H1 (cell line): ENCODE measurements at regions not wholly inside any gene's neighbourhood (a gene's known extent, or its start where the extent isn't known, plus 50 kb on each side); places are given as distances from the start of the nearest gene placed in this dataset.

Experiments
- CTCF ChIA-PET: fragments of 300-600 bp; sonication (Branson Sonifier 250); formaldehyde crosslinking; loops from one replicate; lab custom pipeline; 2021; ENCODE audit not compliant: partially characterized antibody; lab: Charles Lee
- POLR2A ChIA-PET: fragments of 300-600 bp; sonication (Branson Sonifier 250); formaldehyde crosslinking; loops from one replicate; lab custom pipeline; 2021; ENCODE audit warnings: inconsistent platforms; ENCODE audit not compliant: partially characterized antibody; lab: Charles Lee
- DNase-seq, 2 experiments: peaks; one replicate each; pipeline versions ENCODE4 v3.0.0 to v3.0.0-alpha.2; 2010 to 2022; ENCODE audit warnings: low spot score in 2 of 2, low read depth in 1 of 2, mixed read lengths in 1 of 2
- FAIRE-seq: peaks from 2 replicates; lab custom pipeline; 2011; peaks lifted over from hg19 to GRCh38; lab: Jason Lieb, UNC
- H2AFZ ChIP-seq: 2 replicates; pipeline ENCODE4 v1.8.1; 2012; ENCODE audit warnings: low read length, inconsistent platforms
- H2AK5ac ChIP-seq: 2 replicates; pipeline ENCODE4 v1.6.1; 2013; ENCODE audit warnings: low read depth, low read length
- H2BK120ac ChIP-seq: replicated peaks from 2 replicates; pipeline ENCODE3; 2013; ENCODE audit warnings: low read depth, low read length, inconsistent platforms
- H2BK12ac ChIP-seq: 2 replicates; pipeline ENCODE4 v1.6.1; 2013; ENCODE audit warnings: low read depth, low read length
- H2BK15ac ChIP-seq: 2 replicates; pipeline ENCODE4 v1.6.1; 2013; ENCODE audit warnings: low read length
- H2BK20ac ChIP-seq: 2 replicates; pipeline ENCODE4 v1.6.1; 2013; ENCODE audit warnings: low read length
- H2BK5ac ChIP-seq: 2 replicates; pipeline ENCODE4 v1.6.1; 2013; ENCODE audit warnings: low read depth, low read length
- H3K14ac ChIP-seq: 2 replicates; pipeline ENCODE4 v1.6.1; 2013; ENCODE audit warnings: inconsistent platforms; ENCODE audit not compliant: insufficient read length
- H3K18ac ChIP-seq: 2 replicates; pipeline ENCODE4 v1.6.1; 2013; ENCODE audit warnings: low read length; ENCODE audit errors: extremely low read depth
- H3K23ac ChIP-seq: 2 replicates; pipeline ENCODE4 v1.6.1; 2013; ENCODE audit warnings: inconsistent platforms; ENCODE audit not compliant: insufficient read length
- H3K23me2 ChIP-seq: 2 replicates; pipeline ENCODE4 v1.6.1; 2013; ENCODE audit warnings: low read depth, low read length
- H3K27ac ChIP-seq: 2 replicates; pipeline ENCODE4 v1.6.1; 2011; ENCODE audit warnings: low read depth, low read length, inconsistent platforms
- H3K27me3 ChIP-seq, 4 experiments: replicated peaks in 1 of 4; 1 replicate in 1 of 4; 2 replicates in 3 of 4; pipeline versions ENCODE4 v1.6.1 to v1.8.1; 2011 to 2013; ENCODE audit warnings: low read length in 3 of 4, mild to moderate bottlenecking in 3 of 4, inconsistent platforms in 2 of 4, mixed read lengths in 2 of 4, moderate library complexity in 1 of 4; ENCODE audit not compliant: control insufficient read depth in 3 of 4, insufficient read depth in 3 of 4; ENCODE audit errors: extremely low read depth in 1 of 4
- H3K36me3 ChIP-seq, 4 experiments: 2 replicates each; pipeline versions ENCODE4 v1.6.1 to v1.8.1; 2011 to 2013; ENCODE audit warnings: mild to moderate bottlenecking in 4 of 4, low read length in 3 of 4, moderate library complexity in 2 of 4, control low read depth in 1 of 4, inconsistent platforms in 1 of 4; ENCODE audit not compliant: insufficient read depth in 4 of 4, control insufficient read depth in 2 of 4
- H3K4ac ChIP-seq: replicated peaks from 2 replicates; pipeline ENCODE3; 2013; ENCODE audit warnings: low read length, low read depth, mixed read lengths, inconsistent platforms; ENCODE audit not compliant: insufficient read length
- H3K4me1 ChIP-seq, 4 experiments: replicated peaks in 1 of 4; 1 replicate in 1 of 4; 2 replicates in 3 of 4; pipeline versions ENCODE4 v1.6.1 to v1.8.1; 2011 to 2013; ENCODE audit warnings: low read length in 3 of 4, inconsistent platforms in 2 of 4, mixed read lengths in 1 of 4; ENCODE audit not compliant: insufficient read depth in 4 of 4, control insufficient read depth in 3 of 4
- H3K4me2 ChIP-seq, 2 experiments: 2 replicates each; pipeline versions ENCODE4 v1.6.1 to v1.8.1; 2011 to 2013; ENCODE audit warnings: low read depth in 2 of 2, low read length in 2 of 2, control low read depth in 1 of 2, inconsistent platforms in 1 of 2, mild to moderate bottlenecking in 1 of 2; ENCODE audit not compliant: insufficient read depth in 1 of 2
- H3K4me3 ChIP-seq, 4 experiments: fragments of 200-600, 300-600 bp in 1 of 4; sonication (generic), shearing (Covaris generic), sonication (Bioruptor Twin) in 1 of 4; 2 replicates each; pipeline versions ENCODE4 v1.5.1 to v1.8.1; 2011 to 2016; ENCODE audit warnings: low read length in 4 of 4, low read depth in 3 of 4, control low read depth in 2 of 4, inconsistent platforms in 2 of 4, mild to moderate bottlenecking in 2 of 4, mixed read lengths in 1 of 4, moderate library complexity in 1 of 4; ENCODE audit not compliant: insufficient read depth in 2 of 4; ENCODE audit errors: extremely low read depth in 1 of 4
- H3K56ac ChIP-seq: replicated peaks from 2 replicates; pipeline ENCODE3; 2013; ENCODE audit warnings: low read depth, mild to moderate bottlenecking, mixed read lengths, low read length, inconsistent platforms; ENCODE audit not compliant: insufficient read length
- H3K79me1 ChIP-seq: 2 replicates; pipeline ENCODE4 v1.6.1; 2013; ENCODE audit warnings: low read depth, low read length, control low read depth
- H3K79me2 ChIP-seq, 2 experiments: 2 replicates each; pipeline versions ENCODE4 v1.6.1 to v1.8.1; 2012 to 2013; ENCODE audit warnings: low read length in 2 of 2, mild to moderate bottlenecking in 2 of 2, inconsistent platforms in 1 of 2; ENCODE audit not compliant: insufficient read depth in 2 of 2, control insufficient read depth in 1 of 2
- H3K9ac ChIP-seq, 4 experiments: replicated peaks in 1 of 4; 1 replicate in 1 of 4; 2 replicates in 3 of 4; pipeline versions ENCODE4 v1.6.1 to v1.8.1; 2011 to 2013; ENCODE audit warnings: low read depth in 3 of 4, low read length in 3 of 4, control low read depth in 2 of 4, mild to moderate bottlenecking in 2 of 4, moderate library complexity in 2 of 4, inconsistent platforms in 1 of 4; ENCODE audit errors: extremely low read depth in 1 of 4
- H3K9me3 ChIP-seq, 2 experiments: 2 replicates each; pipeline versions ENCODE4 v1.6.1 to v1.8.1; 2012 to 2013; ENCODE audit warnings: mild to moderate bottlenecking in 2 of 2, moderate library complexity in 2 of 2, control low read depth in 1 of 2, inconsistent platforms in 1 of 2, low read depth in 1 of 2, low read length in 1 of 2, mixed read lengths in 1 of 2; ENCODE audit not compliant: insufficient read depth in 2 of 2
- H4K20me1 ChIP-seq, 2 experiments: replicated peaks in 1 of 2; 2 replicates each; pipeline versions ENCODE3 to v1.8.1; 2011 to 2013; ENCODE audit warnings: inconsistent platforms in 2 of 2, low read length in 2 of 2, mild to moderate bottlenecking in 1 of 2; ENCODE audit not compliant: insufficient read depth in 2 of 2, control insufficient read depth in 1 of 2
- H4K5ac ChIP-seq: 2 replicates; pipeline ENCODE4 v1.6.1; 2013; ENCODE audit warnings: low read length, low read depth, mixed read lengths, inconsistent platforms; ENCODE audit not compliant: insufficient read length
- H4K8ac ChIP-seq: 2 replicates; pipeline ENCODE4 v1.8.0; 2013; ENCODE audit warnings: mild to moderate bottlenecking, moderate library complexity, low read length, inconsistent platforms; ENCODE audit not compliant: insufficient read depth; ENCODE audit errors: extremely low read depth
- H4K91ac ChIP-seq: replicated peaks from 2 replicates; pipeline ENCODE3; 2013; ENCODE audit warnings: low read length, mixed read lengths, inconsistent platforms; ENCODE audit not compliant: insufficient read length
- CEBPB ChIP-seq: IDR thresholded peaks from 2 replicates; pipeline ENCODE4 v1.6.1; 2012; ENCODE audit warnings: low read depth, low read length
- CREB1 ChIP-seq: IDR thresholded peaks from 2 replicates; pipeline ENCODE4 v1.6.1; 2012; ENCODE audit warnings: inconsistent platforms
- HDAC6 ChIP-seq: IDR thresholded peaks from one replicate; pipeline ENCODE4 v1.7.1; 2012; ENCODE audit warnings: low read depth, mild to moderate bottlenecking, inconsistent platforms, low read length, moderate library complexity
- NANOG ChIP-seq: IDR thresholded peaks from 2 replicates; pipeline ENCODE4 v1.6.1; 2011; ENCODE audit warnings: low read length, low read depth, mild to moderate bottlenecking, inconsistent platforms; ENCODE audit not compliant: insufficient read depth, poor library complexity, severe bottlenecking
- PHF8 ChIP-seq: fragments of 200-600 bp; sonication (generic); conservative IDR thresholded peaks from 2 replicates; pipeline ENCODE4 v1.7.1; 2012; ENCODE audit warnings: low read depth, mild to moderate bottlenecking, inconsistent platforms, low read length, moderate library complexity
- RFX5 ChIP-seq: IDR thresholded peaks from 2 replicates; pipeline ENCODE4 v1.6.1; 2011; ENCODE audit warnings: low read depth, low read length, improper control_type of control experiment, borderline replicate concordance
- SIX5 ChIP-seq: IDR thresholded peaks from 2 replicates; pipeline ENCODE4 v1.6.1; 2011; ENCODE audit warnings: mild to moderate bottlenecking, low read depth, low read length
- WGBS, 2 experiments: shearing (Covaris generic) in 1 of 2; methylation state at CpG; one replicate each; pipeline versions ENCODE4 v1.1.6 to v1.1.7; 2013 to 2015; ENCODE audit warnings: low lambda C conversion rate in 2 of 2, mixed read lengths in 2 of 2, inconsistent platforms in 1 of 2, low coverage in 1 of 2, missing lambda C conversion rate in 1 of 2; ENCODE audit not compliant: insufficient replicate concordance in 2 of 2, insufficient coverage in 1 of 2, insufficient read length in 1 of 2; ENCODE audit errors: extremely low coverage in 1 of 2, missing lambda C conversion rate in 1 of 2; 5-methylcytosine and 5-hydroxymethylcytosine counted together

DNA sequence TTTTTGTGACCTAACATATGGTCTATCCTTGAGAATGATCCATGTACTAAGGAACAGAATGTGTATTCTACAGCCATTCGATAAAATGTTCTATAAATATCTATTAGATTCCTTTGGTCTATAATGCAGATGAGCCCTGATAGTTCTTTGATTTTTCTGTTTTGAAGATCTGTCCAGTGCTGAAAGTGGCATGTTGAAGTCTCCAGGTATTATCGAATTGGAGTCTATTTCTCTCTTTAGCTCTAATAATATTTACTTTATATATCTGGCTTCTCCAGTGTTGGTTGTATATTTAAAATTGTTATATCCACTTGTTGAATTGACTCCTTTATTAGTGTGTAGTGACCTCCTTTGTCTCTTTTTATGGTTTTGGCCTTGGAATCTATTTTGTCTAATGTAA, 377.9 kb downstream of the ARL6IP6 start:
- Histone ChIP-seq H3K27me3 (no peaks in the 10 kb centered on the region), H3K56ac (no peak overlapping the region), H2BK15ac (no peak overlapping the region), H4K91ac (no peak overlapping the region), H3K79me2 (no peaks in the 10 kb centered on the region), H2BK5ac (no peak overlapping the region), H3K9ac (no peak overlapping the region), H2BK12ac (no peak overlapping the region), H4K5ac (no peak overlapping the region), H3K4me1 (no peaks in the 10 kb centered on the region), H2AK5ac (no peak overlapping the region), H2BK20ac (no peak overlapping the region), H3K36me3 (no peaks in the 10 kb centered on the region), H3K23ac (no peak overlapping the region), H3K18ac (no peak overlapping the region), H3K9me3 (no peaks in the 10 kb centered on the region), H3K23me2 (no peaks in the 10 kb centered on the region), H3K4me3 (no peak overlapping the region), H2AFZ (no peak overlapping the region), H2BK120ac (no peak overlapping the region), H3K14ac (no peak overlapping the region), H3K27ac (no peak overlapping the region), H4K20me1 (no peaks in the 10 kb centered on the region), H3K79me1 (no peaks in the 10 kb centered on the region), H3K4me2 (no peak overlapping the region), H4K8ac (no peak overlapping the region), H3K4ac (no peak overlapping the region)
- DNase-seq (no peak), FAIRE-seq (no peak)
- 89% methylated on average over 2 of the region's 2 CpGs; no CpG with 5 or more reads in 1 of the 2 experiments for WGBS, 2 experiments
- ChIA-PET POLR2A (no interaction called here), CTCF (no interaction called here)
- TF ChIP-seq SIX5 (no peak), NANOG (no peak), HDAC6 (no peak), RFX5 (no peak), CREB1 (no peak), PHF8 (no peak), CEBPB (no peak)
